ENCODE measurements at regions not wholly inside any gene's neighbourhood (a gene's known extent, or its start where the extent isn't known, plus 50 kb on each side); places are given as distances from the start of the nearest gene placed in this dataset.

- Histone ChIP-seq H3K9me2 (replicated peaks; ENCODE audit: control insufficient read depth, low read length) (no peaks in the 10 kb centered on the region), H3K36me3 (ENCODE audit: control insufficient read depth, low read length) (no peaks in the 10 kb centered on the region), H3K4me3 (ENCODE audit: low read length) (no peak overlapping the region), H3K79me2 (ENCODE audit: control insufficient read depth, low read length) (no peaks in the 10 kb centered on the region), H3F3A (ENCODE audit: control insufficient read depth, insufficient read depth) (no peaks in the 10 kb centered on the region), H3K4me1 (ENCODE audit: control insufficient read depth, low read length) (no peaks in the 10 kb centered on the region), H3K27me3 (ENCODE audit: control insufficient read depth, low read length) (no peaks in the 10 kb centered on the region), H3K27ac (ENCODE audit: low read depth, low read length) (no peak overlapping the region), H3K9me3 (ENCODE audit: control insufficient read depth, insufficient read depth, low read length) (no peaks in the 10 kb centered on the region), H3K4me2 (ENCODE audit: low read length) (no peak overlapping the region), H4K20me1 (ENCODE audit: control insufficient read depth, insufficient read depth, low read depth, low read length) (no peaks in the 10 kb centered on the region)
- TF ChIP-seq CTCF (IDR thresholded peaks at IDR 0.05; ENCODE audit: low read depth, low read length, poor library complexity, severe bottlenecking) (no peak), EZH2phosphoT487 (IDR thresholded peaks at IDR 0.05; ENCODE audit: borderline replicate concordance, low read length) (no peak)
Observed at GRCh38 chr4:157918036-157918832, 254.6 kb downstream of the GASK1B start.

- Histone ChIP-seq H3K9me3 (ENCODE audit: control insufficient read depth, insufficient read depth, low read length) (no peaks in the 10 kb centered on the region), H3K4me3 (ENCODE audit: low read length) (no peak overlapping the region), H3K79me2 (ENCODE audit: control insufficient read depth, low read length) (no peaks in the 10 kb centered on the region), H3F3A (ENCODE audit: control insufficient read depth, insufficient read depth) (no peaks in the 10 kb centered on the region), H3K27ac (ENCODE audit: low read depth, low read length) (no peak overlapping the region), H3K4me2 (ENCODE audit: low read length) (no peak overlapping the region), H3K36me3 (ENCODE audit: control insufficient read depth, low read length) (no peaks in the 10 kb centered on the region), H3K27me3 (ENCODE audit: control insufficient read depth, low read length) (no peaks in the 10 kb centered on the region), H3K9me2 (replicated peaks; ENCODE audit: control insufficient read depth, low read length) (no peaks in the 10 kb centered on the region), H3K4me1 (ENCODE audit: control insufficient read depth, low read length) (no peaks in the 10 kb centered on the region), H4K20me1 (ENCODE audit: control insufficient read depth, insufficient read depth, low read depth, low read length) (no peaks in the 10 kb centered on the region)
- no peak for TF ChIP-seq EZH2phosphoT487 (IDR thresholded peaks at IDR 0.05; ENCODE audit: borderline replicate concordance, low read length)
- no peak for TF ChIP-seq CTCF (IDR thresholded peaks at IDR 0.05; ENCODE audit: low read depth, low read length, poor library complexity, severe bottlenecking)
Observed at GRCh38 chr4:157912212-157912611, 260.6 kb downstream of the GASK1B start.

- no peak overlapping the region for H3K27ac ChIP-seq (ENCODE audit: low read depth, low read length)
- H3K36me3 ChIP-seq (ENCODE audit: control insufficient read depth, low read length) = no peaks in the 10 kb centered on the region
- no peaks in the 10 kb centered on the region for H3F3A ChIP-seq (ENCODE audit: control insufficient read depth, insufficient read depth)
- no peaks in the 10 kb centered on the region for H4K20me1 ChIP-seq (ENCODE audit: control insufficient read depth, insufficient read depth, low read depth, low read length)
- no peak overlapping the region for H3K4me3 ChIP-seq (ENCODE audit: low read length)
- no peaks in the 10 kb centered on the region for H3K79me2 ChIP-seq (ENCODE audit: control insufficient read depth, low read length)
- H3K4me2 ChIP-seq (ENCODE audit: low read length) = no peak overlapping the region
- no peaks in the 10 kb centered on the region for H3K4me1 ChIP-seq (ENCODE audit: control insufficient read depth, low read length)
- H3K9me2 ChIP-seq (replicated peaks; ENCODE audit: control insufficient read depth, low read length) = no peaks in the 10 kb centered on the region
- H3K9me3 ChIP-seq (ENCODE audit: control insufficient read depth, insufficient read depth, low read length) = no peaks in the 10 kb centered on the region
- no peaks in the 10 kb centered on the region for H3K27me3 ChIP-seq (ENCODE audit: control insufficient read depth, low read length)
- TF ChIP-seq EZH2phosphoT487 (IDR thresholded peaks at IDR 0.05; ENCODE audit: borderline replicate concordance, low read length) (no peak), CTCF (IDR thresholded peaks at IDR 0.05; ENCODE audit: low read depth, low read length, poor library complexity, severe bottlenecking) (no peak)
Observed at GRCh38 chr4:157911662-157912061, 261.2 kb downstream of the GASK1B start.

All from DOHH2 (cell line).